GM11168 (cell line): ENCODE measurements at regions not wholly inside any gene's neighbourhood (a gene's known extent, or its start where the extent isn't known, plus 50 kb on each side); places are given as distances from the start of the nearest gene placed in this dataset.
"Not testable (repeated sequence)": the region's sequence is repeated elsewhere in the genome, so short reads cannot be mapped to it uniquely, and the experiment has no call there.

Source experiments
- in situ Hi-C: fragments of 300-500 bp; cut with MboI; formaldehyde crosslinking; loops from one replicate; pipeline ENCODE4 v1.12.0; 2022; ENCODE audit warnings: low sequenced_read_pairs; ENCODE audit not compliant: unreplicated experiment

DNA sequence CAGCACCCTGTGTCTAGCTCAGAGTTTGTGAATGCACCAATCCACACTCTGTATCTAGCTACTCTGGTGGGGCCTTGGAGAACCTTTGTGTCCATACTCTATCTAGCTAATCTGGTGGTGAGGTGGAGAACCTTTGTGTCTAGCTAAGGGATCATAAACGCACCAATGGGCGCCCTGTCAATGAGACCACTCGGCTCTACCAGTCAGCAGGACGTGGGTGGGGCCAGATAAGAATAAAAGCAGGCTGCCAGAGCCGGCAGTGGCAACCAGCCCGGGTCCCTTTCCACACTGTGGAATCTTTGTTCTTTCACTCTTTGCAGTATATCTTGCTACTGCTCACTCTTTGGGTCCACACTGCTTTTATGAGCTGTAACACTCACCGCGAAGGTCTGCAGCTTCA, 699.7 kb downstream of the CDH18 start:
- in situ Hi-C loops, result not testable (repeated sequence)

GRCh38 chr5:19297934-19298333, 690.1 kb downstream of the CDH18 start:
- in situ Hi-C loops, result no loop called here

DNA sequence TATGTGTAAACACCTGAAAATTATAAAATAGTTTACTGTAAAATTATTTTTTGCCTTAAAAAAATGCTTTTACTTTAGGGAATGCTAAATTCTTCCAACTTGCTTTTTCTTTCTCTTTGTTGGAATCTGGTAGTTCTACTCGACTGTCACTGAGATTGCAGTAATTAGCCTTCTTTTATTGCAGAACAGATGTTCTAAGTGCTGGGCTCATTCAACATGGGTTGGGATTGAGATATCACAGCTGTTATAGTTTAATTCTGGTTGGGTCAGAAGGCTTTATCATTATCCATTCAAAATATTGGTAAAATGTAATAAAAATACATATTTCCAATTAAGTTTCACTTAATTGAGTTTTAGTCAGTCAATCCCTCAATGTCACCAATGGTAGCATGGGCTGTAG, 686.7 kb downstream of the CDH18 start:
- in situ Hi-C loops, result no loop called here

- in situ Hi-C loops, result no loop called here
Observed at GRCh38 chr5:19314840-19315239, 673.2 kb downstream of the CDH18 start.

DNA sequence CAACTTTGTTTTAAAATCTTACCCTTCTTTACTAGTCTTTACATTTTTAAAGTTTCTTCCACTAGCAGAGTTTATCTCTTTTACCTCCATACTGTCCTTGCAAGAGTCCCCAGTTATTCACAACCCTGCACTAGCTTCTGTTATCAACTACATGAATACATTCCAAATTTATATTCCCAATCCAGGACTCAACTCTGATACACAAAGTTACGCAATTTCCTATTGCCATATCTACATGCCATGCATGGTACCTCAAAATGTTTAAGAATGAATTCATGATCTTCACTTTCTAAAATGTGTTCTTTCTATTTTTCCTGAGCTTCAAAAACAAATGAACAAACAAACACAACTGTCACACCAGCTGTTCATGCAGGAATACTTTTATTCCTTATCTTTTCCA, 668.7 kb downstream of the CDH18 start:
- in situ Hi-C loops, result no loop called here

DNA sequence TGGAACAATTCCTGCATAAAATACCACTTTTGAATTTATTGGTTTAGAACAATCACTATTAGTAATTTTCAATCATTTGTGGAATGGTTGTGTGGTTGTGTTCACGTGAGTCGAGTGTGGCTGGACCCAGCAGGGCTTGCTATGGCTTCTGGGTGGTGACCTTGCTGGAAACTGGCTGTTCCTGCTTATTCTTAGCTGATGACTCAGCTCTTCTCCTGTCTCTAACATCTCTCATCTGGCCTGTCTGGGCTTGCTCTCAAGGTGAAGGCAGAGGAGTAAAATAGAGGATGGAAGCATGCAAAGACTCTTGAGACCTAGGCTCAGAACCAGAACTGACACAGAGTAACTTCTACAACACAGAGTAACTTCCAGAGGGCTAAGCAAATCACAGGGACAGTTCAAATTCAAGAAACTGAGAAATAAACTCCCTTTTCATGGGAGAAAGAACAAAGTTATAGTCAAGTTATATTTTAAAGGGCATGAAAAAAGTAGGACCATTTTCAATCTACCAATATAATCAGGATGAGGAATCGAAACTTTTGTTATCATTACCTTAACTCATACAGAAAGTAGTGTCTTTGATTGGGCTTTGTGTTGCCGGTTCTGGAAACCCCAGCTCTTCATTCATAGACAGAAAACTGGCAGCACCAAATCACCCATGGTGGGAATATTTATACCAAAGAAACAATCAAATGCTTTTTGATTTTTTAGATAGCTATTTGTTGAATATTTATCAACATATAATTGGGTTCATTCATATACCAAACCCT, 665.1 kb downstream of the CDH18 start:
- in situ Hi-C loops, result no loop called here

- in situ Hi-C loops, result no loop called here
Observed at GRCh38 chr5:19334278-19334677, 653.7 kb downstream of the CDH18 start.

DNA sequence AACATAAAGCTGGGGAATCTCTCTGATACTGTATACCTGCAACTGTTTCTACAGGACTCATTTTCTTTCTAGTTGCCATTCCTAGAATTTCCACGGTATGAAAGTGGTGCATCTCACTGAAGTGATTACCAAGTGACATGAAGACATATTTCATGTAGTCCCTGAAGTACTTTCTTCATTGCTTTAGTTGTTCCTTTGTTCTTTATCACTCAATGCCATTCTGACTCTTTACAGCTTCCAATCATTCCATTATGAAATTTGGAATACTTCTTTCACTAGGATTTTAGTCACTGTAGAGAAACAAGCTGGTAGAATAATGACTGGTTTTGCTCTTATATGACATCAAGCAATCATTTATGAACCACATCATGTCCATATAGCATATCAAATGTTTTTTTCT, 645.1 kb downstream of the CDH18 start:
- in situ Hi-C loops, result no loop called here

DNA sequence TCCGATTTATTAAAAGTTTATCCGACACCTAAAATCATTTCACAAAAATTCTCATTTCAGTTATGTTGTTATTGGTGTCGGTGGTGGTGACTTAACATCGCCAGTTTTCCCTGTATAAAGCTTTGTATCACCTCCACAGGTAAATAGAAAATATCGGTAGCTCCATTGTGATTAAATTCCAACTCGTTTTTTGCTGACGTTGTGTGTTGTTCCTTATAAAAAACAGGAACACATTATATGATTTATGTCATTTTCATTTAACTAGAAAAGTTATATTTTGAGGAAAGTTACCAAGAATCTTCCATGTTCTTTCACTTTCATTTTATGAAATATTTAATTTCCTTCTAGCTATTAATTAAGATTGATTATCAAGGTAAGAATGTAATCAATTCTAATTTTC, 635.9 kb downstream of the CDH18 start:
- in situ Hi-C loops, result no loop called here

- in situ Hi-C loops, result no loop called here
Observed at GRCh38 chr5:19369048-19369447, 619.0 kb downstream of the CDH18 start.

DNA sequence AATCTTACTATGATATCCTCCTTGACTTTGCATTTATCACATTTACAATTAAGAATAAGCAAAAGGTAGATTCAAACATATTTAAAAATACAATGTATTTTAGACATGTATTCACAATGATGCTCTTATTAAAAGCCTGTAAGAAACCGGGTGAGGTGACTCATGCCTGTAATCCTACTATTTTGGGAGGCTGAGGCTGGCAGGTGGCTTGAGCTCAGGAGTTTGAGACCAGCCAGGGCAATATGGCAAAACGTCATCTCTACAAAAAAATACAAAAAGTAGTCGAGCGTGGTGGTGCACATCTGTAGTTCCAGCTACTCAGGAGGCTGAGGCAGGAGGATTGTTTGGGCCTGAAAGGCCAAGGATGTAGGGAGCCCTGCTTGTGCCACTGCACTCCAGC, 618.4 kb downstream of the CDH18 start:
- in situ Hi-C loops, result no loop called here

- in situ Hi-C loops, result no loop called here
Observed at GRCh38 chr5:19370655-19371386, 617.2 kb downstream of the CDH18 start.

- in situ Hi-C loops, result no loop called here
Observed at GRCh38 chr5:19388391-19388790, 599.6 kb downstream of the CDH18 start.

DNA sequence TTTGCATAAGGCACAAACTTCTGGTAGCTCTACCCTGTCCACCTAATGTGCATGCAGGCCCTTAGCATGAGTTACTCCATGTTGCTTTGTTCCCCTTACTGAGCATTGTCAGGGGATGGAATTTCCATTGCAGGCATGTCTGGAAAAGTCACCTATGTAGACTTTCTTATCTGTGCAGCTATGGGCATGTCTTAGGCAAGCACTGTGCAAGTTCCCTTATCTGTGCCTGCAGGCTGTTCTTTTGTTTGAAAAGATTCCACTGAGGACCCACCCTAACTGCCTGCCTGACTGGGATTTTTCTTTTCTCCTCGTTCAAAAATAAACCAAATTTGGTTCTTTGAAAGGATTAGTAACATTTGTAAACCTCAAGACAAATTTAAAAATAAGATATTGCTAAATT, 587.0 kb downstream of the CDH18 start:
- in situ Hi-C loops, result no loop called here

- in situ Hi-C loops, result no loop called here
Observed at GRCh38 chr5:19406576-19407365, 581.2 kb downstream of the CDH18 start.

GRCh38 chr5:19408149-19408548, 579.9 kb downstream of the CDH18 start:
- in situ Hi-C loops, result no loop called here

DNA sequence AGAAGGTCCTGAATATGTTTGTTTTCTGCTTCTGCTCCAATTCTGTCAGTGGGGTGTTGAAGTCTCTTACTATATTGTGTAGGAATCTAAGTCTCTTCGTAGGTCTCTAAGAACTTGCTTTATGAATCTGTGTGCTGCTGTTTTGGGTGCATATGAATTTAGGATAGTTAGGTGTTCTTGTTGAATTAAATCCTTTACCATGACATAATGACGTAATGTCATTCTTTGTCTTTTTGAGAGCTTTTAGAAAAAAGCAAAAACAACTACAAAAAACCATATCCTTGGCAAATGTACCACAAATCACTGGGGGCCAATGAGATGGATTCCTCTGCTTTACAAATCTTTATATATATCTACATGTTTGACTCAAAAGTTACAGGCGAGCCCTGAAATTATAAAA, 576.1 kb downstream of the CDH18 start:
- in situ Hi-C loops, result no loop called here
